OCI-LY7 (cell line): ENCODE measurements at regions not wholly inside any gene's neighbourhood (a gene's known extent, or its start where the extent isn't known, plus 50 kb on each side); places are given as distances from the start of the nearest gene placed in this dataset.

Experiments used
- BruUV-seq: library from RNA; stranded (reverse); fragments of 400-500 nt; replicated peaks from 2 replicates; lab custom pipeline; 2021; lab: Mats Ljungman, UMichigan
- CTCF ChIA-PET: fragments of 300-600 bp; sonication (Branson Sonifier 250); formaldehyde crosslinking; loops from one replicate; lab custom pipeline; 2022; ENCODE audit warnings: antibody characterized with exemption; ENCODE audit not compliant: unreplicated experiment; lab: Charles Lee
- POLR2A ChIA-PET: fragments of 300-600 bp; sonication (Branson Sonifier 250); formaldehyde crosslinking; loops from one replicate; lab custom pipeline; 2022; ENCODE audit warnings: antibody characterized with exemption; lab: Charles Lee
- DNase-seq: peaks from one replicate; pipeline ENCODE4 v3.0.0-alpha.2; 2015; ENCODE audit warnings: low spot score
- H2AFZ ChIP-seq: fragments of 200-600 bp; sonication (generic), shearing (Covaris generic); 2 replicates; pipeline ENCODE4 v1.6.1; 2014; ENCODE audit warnings: mild to moderate bottlenecking, antibody characterized with exemption, low read length, moderate library complexity
- H3K27ac ChIP-seq: fragments of 200-600 bp; sonication (generic); 2 replicates; pipeline ENCODE4 v1.5.1; 2014; ENCODE audit warnings: mixed run types, low read depth, mild to moderate bottlenecking, moderate library complexity, low read length, inconsistent platforms; ENCODE audit not compliant: poor library complexity, severe bottlenecking
- H3K36me3 ChIP-seq: fragments of 200-600 bp; sonication (generic); 2 replicates; pipeline ENCODE4 v1.6.1; 2014; ENCODE audit warnings: mild to moderate bottlenecking, antibody characterized with exemption, low read length, moderate library complexity, mixed read lengths; ENCODE audit not compliant: insufficient read depth
- H3K4me1 ChIP-seq: fragments of 200-600 bp; sonication (generic); 2 replicates; pipeline ENCODE4 v1.5.1; 2014; ENCODE audit warnings: mild to moderate bottlenecking, low read length; ENCODE audit not compliant: insufficient read depth, poor library complexity, severe bottlenecking
- H3K4me2 ChIP-seq: fragments of 200-600 bp; sonication (generic); 2 replicates; pipeline ENCODE4 v1.6.1; 2014; ENCODE audit warnings: mild to moderate bottlenecking, low read length
- H3K4me3 ChIP-seq: fragments of 200-600 bp; sonication (generic); 2 replicates; pipeline ENCODE4 v1.5.1; 2014; ENCODE audit warnings: mild to moderate bottlenecking, low read depth, low read length; ENCODE audit not compliant: poor library complexity, severe bottlenecking
- H3K79me2 ChIP-seq: fragments of 200-600 bp; sonication (generic); 2 replicates; pipeline ENCODE4 v1.6.1; 2016; ENCODE audit warnings: low read depth, mild to moderate bottlenecking, low read length, moderate library complexity, mixed read lengths; ENCODE audit not compliant: insufficient read depth
- H3K9me2 ChIP-seq: fragments of 200-600 bp; sonication (generic); 2 replicates; pipeline ENCODE4 v1.6.1; 2016; ENCODE audit warnings: mild to moderate bottlenecking, low read length, mixed read lengths; ENCODE audit not compliant: insufficient read depth
- H3K9me3 ChIP-seq: fragments of 200-600 bp; sonication (generic); 2 replicates; pipeline ENCODE4 v1.6.1; 2014; ENCODE audit warnings: mild to moderate bottlenecking, mixed run types, low read length, mixed read lengths
- H4K20me1 ChIP-seq: fragments of 200-600 bp; sonication (generic); 2 replicates; pipeline ENCODE4 v1.6.1; 2014; ENCODE audit warnings: mild to moderate bottlenecking, antibody characterized with exemption, low read length, moderate library complexity, mixed read lengths; ENCODE audit not compliant: insufficient read depth
- CTCF ChIP-seq: fragments of 200-600 bp; sonication (generic); conservative IDR thresholded peaks from 2 replicates; pipeline ENCODE4 v1.5.1; 2014; ENCODE audit warnings: mild to moderate bottlenecking, antibody characterized with exemption, low read length, moderate library complexity, mixed read lengths
- EZH2phosphoT487 ChIP-seq: fragments of 200-600 bp; sonication (generic); IDR thresholded peaks from 2 replicates; pipeline ENCODE4 v1.6.1; 2018; ENCODE audit warnings: low read depth, borderline replicate concordance, mild to moderate bottlenecking, mixed run types, antibody characterized with exemption, low read length, moderate library complexity, mixed read lengths
- intact Hi-C: fragments of 100-400 bp; cut with micrococcal nuclease; formaldehyde crosslinking; loops from one replicate; pipeline ENCODE4 v1.10.0; 2022; ENCODE audit not compliant: unreplicated experiment

GRCh38 chr10:33674491-33674890, 340.0 kb upstream of the NRP1 start:
- BruUV-seq: no TSS peak
- Histone ChIP-seq H3K4me3 (no peak overlapping the region), H3K36me3 (no peaks in the 10 kb centered on the region), H3K79me2 (no peaks in the 10 kb centered on the region), H3K4me1 (no peaks in the 10 kb centered on the region), H4K20me1 (no peaks in the 10 kb centered on the region), H2AFZ (no peak overlapping the region), H3K9me2 (no peaks in the 10 kb centered on the region), H3K4me2 (no peak overlapping the region), H3K9me3 (no peaks in the 10 kb centered on the region), H3K27ac (no peak overlapping the region)
- intact Hi-C loops: no loop called here
- CTCF ChIA-PET: no interaction called here
- POLR2A ChIA-PET: interaction anchor here (0.6 kb wide), 1 partner anchor 1848 kb away, joined by 3 read pairs; no protein-coding TSS in a partner anchor
- no peak for TF ChIP-seq CTCF
- TF ChIP-seq EZH2phosphoT487: no peak
- DNase-seq: no peak

GRCh38 chr10:33673839-33674415, 339.5 kb upstream of the NRP1 start:
- Histone ChIP-seq H3K4me3 (no peak overlapping the region), H3K36me3 (no peaks in the 10 kb centered on the region), H3K9me3 (no peaks in the 10 kb centered on the region), H3K27ac (no peak overlapping the region), H3K4me2 (no peak overlapping the region), H3K4me1 (no peaks in the 10 kb centered on the region), H3K9me2 (no peaks in the 10 kb centered on the region), H4K20me1 (no peaks in the 10 kb centered on the region), H3K79me2 (no peaks in the 10 kb centered on the region), H2AFZ (no peak overlapping the region)
- no TSS peak for BruUV-seq
- CTCF ChIA-PET: no interaction called here
- TF ChIP-seq EZH2phosphoT487 (no peak), CTCF (no peak)
- intact Hi-C loops: no loop called here
- no peak for DNase-seq
- POLR2A ChIA-PET: no interaction called here

- DNase-seq: no peak
- H3K4me2 ChIP-seq: no peak overlapping the region
- H2AFZ ChIP-seq: no peak overlapping the region
- H3K79me2 ChIP-seq: no peaks in the 10 kb centered on the region
- H3K9me3 ChIP-seq: no peaks in the 10 kb centered on the region
- ChIA-PET POLR2A (interaction anchor here (0.5 kb wide), 1 partner anchor 10 kb away, joined by 5 read pairs; no protein-coding TSS in a partner anchor), CTCF (no interaction called here)
- no peaks in the 10 kb centered on the region for H3K4me1 ChIP-seq
- no peak overlapping the region for H3K27ac ChIP-seq
- no peaks in the 10 kb centered on the region for H3K36me3 ChIP-seq
- intact Hi-C loops: no loop called here
- no peaks in the 10 kb centered on the region for H4K20me1 ChIP-seq
- no peak for TF ChIP-seq EZH2phosphoT487
- no TSS peak for BruUV-seq
- H3K9me2 ChIP-seq: no peaks in the 10 kb centered on the region
- no peak overlapping the region for H3K4me3 ChIP-seq
Measured at GRCh38 chr10:33669904-33670303, 335.4 kb upstream of the NRP1 start.
